H1 (cell line): ENCODE measurements at regions not wholly inside any gene's neighbourhood (a gene's known extent, or its start where the extent isn't known, plus 50 kb on each side); places are given as distances from the start of the nearest gene placed in this dataset.

Experiments used
- CHD1 ChIP-seq: IDR thresholded peaks from 2 replicates; pipeline ENCODE4 v1.6.1; 2012; ENCODE audit warnings: low read depth, low read length, improper control_type of control experiment
- TF ChIP-seq, protein P1 (sequence below): fragments of 300-600 bp; sonication (generic); IDR thresholded peaks from 2 replicates; pipeline ENCODE4 v1.7.1; 2012; ENCODE audit warnings: low read length, moderate library complexity, mild to moderate bottlenecking, inconsistent platforms; ENCODE audit not compliant: insufficient replicate concordance

DNA sequence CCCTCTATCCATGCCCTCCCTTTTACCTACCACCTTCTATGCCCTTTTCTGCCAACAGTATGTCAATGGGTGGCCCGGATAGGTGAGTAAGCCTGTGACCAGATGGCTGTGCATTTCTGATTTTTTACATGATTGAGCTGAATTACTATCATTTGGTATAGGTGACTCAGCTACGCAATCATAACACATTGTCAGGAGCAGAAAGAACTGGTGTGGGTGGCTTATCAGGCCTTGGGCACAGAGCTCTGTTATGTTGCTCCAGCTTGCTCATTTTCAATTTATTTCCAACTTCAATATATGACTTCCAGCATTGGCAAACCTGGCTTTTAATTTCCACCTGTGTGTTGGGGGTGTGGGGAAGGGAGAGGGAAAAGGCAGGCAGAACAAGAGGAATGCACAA lies 86.6 kb upstream of the AGBL1 start (continued):
- TF ChIP-seq, protein P1, sequence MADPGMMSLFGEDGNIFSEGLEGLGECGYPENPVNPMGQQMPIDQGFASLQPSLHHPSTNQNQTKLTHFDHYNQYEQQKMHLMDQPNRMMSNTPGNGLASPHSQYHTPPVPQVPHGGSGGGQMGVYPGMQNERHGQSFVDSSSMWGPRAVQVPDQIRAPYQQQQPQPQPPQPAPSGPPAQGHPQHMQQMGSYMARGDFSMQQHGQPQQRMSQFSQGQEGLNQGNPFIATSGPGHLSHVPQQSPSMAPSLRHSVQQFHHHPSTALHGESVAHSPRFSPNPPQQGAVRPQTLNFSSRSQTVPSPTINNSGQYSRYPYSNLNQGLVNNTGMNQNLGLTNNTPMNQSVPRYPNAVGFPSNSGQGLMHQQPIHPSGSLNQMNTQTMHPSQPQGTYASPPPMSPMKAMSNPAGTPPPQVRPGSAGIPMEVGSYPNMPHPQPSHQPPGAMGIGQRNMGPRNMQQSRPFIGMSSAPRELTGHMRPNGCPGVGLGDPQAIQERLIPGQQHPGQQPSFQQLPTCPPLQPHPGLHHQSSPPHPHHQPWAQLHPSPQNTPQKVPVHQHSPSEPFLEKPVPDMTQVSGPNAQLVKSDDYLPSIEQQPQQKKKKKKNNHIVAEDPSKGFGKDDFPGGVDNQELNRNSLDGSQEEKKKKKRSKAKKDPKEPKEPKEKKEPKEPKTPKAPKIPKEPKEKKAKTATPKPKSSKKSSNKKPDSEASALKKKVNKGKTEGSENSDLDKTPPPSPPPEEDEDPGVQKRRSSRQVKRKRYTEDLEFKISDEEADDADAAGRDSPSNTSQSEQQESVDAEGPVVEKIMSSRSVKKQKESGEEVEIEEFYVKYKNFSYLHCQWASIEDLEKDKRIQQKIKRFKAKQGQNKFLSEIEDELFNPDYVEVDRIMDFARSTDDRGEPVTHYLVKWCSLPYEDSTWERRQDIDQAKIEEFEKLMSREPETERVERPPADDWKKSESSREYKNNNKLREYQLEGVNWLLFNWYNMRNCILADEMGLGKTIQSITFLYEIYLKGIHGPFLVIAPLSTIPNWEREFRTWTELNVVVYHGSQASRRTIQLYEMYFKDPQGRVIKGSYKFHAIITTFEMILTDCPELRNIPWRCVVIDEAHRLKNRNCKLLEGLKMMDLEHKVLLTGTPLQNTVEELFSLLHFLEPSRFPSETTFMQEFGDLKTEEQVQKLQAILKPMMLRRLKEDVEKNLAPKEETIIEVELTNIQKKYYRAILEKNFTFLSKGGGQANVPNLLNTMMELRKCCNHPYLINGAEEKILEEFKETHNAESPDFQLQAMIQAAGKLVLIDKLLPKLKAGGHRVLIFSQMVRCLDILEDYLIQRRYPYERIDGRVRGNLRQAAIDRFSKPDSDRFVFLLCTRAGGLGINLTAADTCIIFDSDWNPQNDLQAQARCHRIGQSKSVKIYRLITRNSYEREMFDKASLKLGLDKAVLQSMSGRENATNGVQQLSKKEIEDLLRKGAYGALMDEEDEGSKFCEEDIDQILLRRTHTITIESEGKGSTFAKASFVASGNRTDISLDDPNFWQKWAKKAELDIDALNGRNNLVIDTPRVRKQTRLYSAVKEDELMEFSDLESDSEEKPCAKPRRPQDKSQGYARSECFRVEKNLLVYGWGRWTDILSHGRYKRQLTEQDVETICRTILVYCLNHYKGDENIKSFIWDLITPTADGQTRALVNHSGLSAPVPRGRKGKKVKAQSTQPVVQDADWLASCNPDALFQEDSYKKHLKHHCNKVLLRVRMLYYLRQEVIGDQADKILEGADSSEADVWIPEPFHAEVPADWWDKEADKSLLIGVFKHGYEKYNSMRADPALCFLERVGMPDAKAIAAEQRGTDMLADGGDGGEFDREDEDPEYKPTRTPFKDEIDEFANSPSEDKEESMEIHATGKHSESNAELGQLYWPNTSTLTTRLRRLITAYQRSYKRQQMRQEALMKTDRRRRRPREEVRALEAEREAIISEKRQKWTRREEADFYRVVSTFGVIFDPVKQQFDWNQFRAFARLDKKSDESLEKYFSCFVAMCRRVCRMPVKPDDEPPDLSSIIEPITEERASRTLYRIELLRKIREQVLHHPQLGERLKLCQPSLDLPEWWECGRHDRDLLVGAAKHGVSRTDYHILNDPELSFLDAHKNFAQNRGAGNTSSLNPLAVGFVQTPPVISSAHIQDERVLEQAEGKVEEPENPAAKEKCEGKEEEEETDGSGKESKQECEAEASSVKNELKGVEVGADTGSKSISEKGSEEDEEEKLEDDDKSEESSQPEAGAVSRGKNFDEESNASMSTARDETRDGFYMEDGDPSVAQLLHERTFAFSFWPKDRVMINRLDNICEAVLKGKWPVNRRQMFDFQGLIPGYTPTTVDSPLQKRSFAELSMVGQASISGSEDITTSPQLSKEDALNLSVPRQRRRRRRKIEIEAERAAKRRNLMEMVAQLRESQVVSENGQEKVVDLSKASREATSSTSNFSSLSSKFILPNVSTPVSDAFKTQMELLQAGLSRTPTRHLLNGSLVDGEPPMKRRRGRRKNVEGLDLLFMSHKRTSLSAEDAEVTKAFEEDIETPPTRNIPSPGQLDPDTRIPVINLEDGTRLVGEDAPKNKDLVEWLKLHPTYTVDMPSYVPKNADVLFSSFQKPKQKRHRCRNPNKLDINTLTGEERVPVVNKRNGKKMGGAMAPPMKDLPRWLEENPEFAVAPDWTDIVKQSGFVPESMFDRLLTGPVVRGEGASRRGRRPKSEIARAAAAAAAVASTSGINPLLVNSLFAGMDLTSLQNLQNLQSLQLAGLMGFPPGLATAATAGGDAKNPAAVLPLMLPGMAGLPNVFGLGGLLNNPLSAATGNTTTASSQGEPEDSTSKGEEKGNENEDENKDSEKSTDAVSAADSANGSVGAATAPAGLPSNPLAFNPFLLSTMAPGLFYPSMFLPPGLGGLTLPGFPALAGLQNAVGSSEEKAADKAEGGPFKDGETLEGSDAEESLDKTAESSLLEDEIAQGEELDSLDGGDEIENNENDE: no peak
- TF ChIP-seq CHD1: no peak
